Left cardiac atrium (tissue), 4 donors: ENCODE measurements at regions not wholly inside any gene's neighbourhood (a gene's known extent, or its start where the extent isn't known, plus 50 kb on each side); places are given as distances from the start of the nearest gene placed in this dataset.
A peak's percentile ranks its signal among the peaks of the same experiment; 100 is the strongest.
"Not testable (repeated sequence)": the region's sequence is repeated elsewhere in the genome, so short reads cannot be mapped to it uniquely, and the experiment has no call there.

Source experiments
- ATAC-seq, 2 donors: fragments of 200-7000 bp; cut with Tn5 transposase; one replicate each; pipeline ENCODE4 v1.9.1; 2020; ENCODE audit warnings: mild to moderate bottlenecking in 2 of 2, moderate library complexity in 2 of 2
- DNase-seq: peaks from one replicate; pipeline ENCODE4 v3.0.0-alpha.2; 2020
- intact Hi-C, 2 donors: fragments of 100-400 bp; cut with DNase I; formaldehyde crosslinking; loops; one replicate each; pipeline versions ENCODE4 v1.14.1 to v1.15.1; 2022 to 2023
- donor health status: DM: no; HTN: yes; CAD: no.
- donor health status: DM: no; HTN: yes; CAD: no; lungs with severe emphysema.
- donor health status: DM: yes; HTN: yes; CAD: no.
- donor health status: Dilated cardiomyopathy.

- intact Hi-C loops, result no loop called here
- DNase-seq (no peak), ATAC-seq (no peak)
These were observed 290.7 kb upstream of the CTNNB1 start for GRCh38 chr3:40908612-40909011.

DNA sequence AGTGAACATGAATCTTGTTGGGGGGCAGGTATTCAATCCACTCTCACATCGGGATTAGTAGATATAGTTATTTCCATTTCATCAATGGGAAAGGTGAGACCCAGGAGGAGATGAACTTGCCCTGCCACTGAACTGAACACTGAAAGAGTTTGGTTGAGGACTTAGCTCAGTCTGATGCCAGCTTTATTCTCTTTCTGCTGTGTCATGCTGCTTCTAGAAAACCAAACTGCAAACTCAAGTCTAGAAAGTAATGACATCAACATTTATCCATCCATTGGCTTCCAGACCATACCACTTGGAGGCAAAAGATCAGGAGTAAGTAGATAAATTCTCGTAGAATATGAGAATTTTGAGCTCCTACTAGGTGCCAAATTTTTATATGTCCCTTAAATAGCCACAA, 288.0 kb upstream of the CTNNB1 start:
- no peak for ATAC-seq
- intact Hi-C loops, result no loop called here
- DNase-seq, result no peak

DNA sequence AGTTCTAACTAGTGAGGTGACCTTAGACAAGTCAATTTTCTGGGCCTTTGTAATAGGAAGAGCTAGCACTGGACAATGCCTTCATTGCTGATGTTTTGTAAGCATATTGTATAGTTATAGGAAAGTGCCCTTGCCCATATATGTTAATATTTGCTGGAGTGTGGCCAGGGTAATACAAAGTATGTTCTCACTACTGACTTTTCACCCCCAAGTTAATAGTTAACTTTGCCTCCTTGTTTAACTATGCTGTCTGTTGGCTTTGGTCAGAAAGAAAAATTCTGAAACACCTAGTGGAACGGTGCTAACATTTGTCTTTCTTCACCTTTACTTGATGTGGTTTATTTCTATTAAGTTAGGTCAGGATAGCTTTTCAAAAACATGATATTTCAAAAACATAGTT, 287.4 kb upstream of the CTNNB1 start:
- no peak for ATAC-seq
- intact Hi-C loops, result no loop called here

GRCh38 chr3:40912461-40912860, 286.8 kb upstream of the CTNNB1 start:
- no peak for ATAC-seq
- intact Hi-C loops, result no loop called here

More for the DNA sequence above, 287.4 kb upstream of the CTNNB1 start:
- DNase-seq, result no peak

GRCh38 chr3:40913192-40913591, 286.1 kb upstream of the CTNNB1 start:
- intact Hi-C loops, result no loop called here
- no peak for DNase-seq
- ATAC-seq, result no peak

More at GRCh38 chr3:40912461-40912860, 286.8 kb upstream of the CTNNB1 start:
- DNase-seq, result no peak

DNA sequence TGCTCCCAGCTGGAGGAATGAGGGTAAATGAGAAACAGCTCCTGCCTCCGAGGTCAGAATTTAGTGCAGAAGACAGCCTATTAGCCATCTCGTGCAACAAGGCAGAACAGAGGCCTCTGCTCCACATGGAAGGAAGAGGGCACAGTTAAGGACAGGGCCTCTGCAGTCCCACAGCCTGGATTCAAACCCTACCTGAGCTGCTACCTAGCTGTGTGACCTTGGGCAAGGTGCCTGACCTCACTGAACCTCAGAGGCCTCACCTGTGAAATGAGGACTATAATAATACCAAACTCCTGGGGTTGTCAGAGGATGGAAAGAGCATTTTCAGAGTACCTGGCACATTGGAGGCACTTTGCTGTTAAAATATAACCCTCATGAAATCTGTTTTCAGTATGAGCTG, 285.7 kb upstream of the CTNNB1 start:
- intact Hi-C loops, result no loop called here
- DNase-seq, result no peak

GRCh38 chr3:40914475-40914874, 284.8 kb upstream of the CTNNB1 start:
- ATAC-seq (no peak), DNase-seq (no peak)
- intact Hi-C loops, result no loop called here

More for the DNA sequence above, 285.7 kb upstream of the CTNNB1 start:
- ATAC-seq, result no peak

DNA sequence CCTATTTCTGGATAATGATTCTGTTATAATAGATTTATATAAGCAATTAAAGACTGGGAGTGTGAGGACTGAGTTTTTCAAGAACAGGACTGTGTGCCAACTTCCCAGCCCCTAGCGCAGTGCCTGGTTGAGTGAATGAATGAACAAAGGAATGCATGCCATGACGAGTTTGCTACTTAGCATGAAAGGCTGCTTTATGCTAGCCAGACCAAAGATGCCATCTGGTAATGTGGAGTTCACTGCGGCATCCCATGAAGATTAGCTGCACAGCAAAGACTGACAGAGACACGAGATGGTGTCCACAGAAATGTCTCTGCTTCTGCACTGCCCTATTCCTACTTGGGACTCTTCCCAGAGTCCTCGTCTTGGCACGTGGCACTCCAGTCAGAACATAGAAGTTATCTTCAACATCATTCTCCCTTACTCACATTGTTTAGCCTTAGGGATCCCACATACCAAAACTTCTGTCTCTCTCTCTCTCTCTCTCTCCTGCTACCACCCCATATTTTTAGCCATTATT, 283.9 kb upstream of the CTNNB1 start:
- ATAC-seq (no peak), DNase-seq (no peak)
- intact Hi-C loops, result no loop called here

- ATAC-seq (no peak), DNase-seq (no peak)
- intact Hi-C loops, result no loop called here
These were observed 279.3 kb upstream of the CTNNB1 start for GRCh38 chr3:40920041-40920440.

DNA sequence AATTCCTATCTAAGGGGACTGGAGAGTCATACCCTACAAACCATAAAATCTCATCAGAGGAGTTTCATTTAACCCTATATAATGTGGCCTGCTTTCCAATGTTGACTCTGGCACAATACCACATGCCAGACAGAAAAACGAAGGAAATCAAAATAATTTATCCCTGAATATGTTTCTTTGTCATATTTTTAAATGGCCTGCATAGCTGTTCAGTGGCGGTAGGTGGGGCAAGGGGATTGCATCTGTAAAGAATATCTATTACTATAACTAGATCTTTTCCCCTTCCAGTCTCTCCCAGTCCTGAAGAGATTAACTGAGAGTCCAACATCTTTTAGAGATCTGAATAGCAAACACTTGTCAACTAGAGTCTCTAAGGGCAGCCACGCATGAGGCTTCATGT, 278.1 kb upstream of the CTNNB1 start:
- DNase-seq (no peak), ATAC-seq (no peak)
- intact Hi-C loops, result no loop called here

- intact Hi-C loops, result no loop called here
- ATAC-seq (no peak), DNase-seq (no peak)
These were observed 276.2 kb upstream of the CTNNB1 start for GRCh38 chr3:40923143-40923542.

GRCh38 chr3:40923651-40924050, 275.7 kb upstream of the CTNNB1 start:
- intact Hi-C loops, result no loop called here
- ATAC-seq (no peak), DNase-seq (no peak)

DNA sequence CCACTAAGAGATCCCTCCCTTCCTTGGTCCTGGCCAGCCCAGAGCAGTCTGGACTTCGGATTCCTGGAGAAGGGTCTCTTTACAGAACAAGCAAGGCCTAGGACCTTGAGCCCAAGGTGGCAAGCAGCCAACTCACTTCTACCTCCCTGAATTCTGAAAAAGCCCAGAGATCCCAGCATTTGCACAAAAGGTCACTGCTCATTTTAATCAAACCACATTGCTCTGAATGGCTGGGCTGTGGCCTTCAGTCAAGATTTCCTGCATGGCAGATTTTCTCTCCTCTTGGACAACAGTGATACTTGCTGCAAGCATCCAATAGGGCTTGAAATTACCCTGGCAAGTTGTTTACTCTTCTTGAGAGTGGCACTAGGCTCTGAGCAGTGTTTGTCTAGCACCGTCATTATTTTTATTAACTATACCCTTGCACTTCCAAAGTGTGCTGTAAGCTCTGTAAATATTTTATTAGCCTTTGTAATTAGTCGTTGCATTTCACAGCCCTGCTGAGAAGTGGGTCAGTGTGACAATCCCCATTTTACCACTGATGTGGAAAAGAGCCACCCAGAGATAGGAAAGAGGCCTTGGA, 274.7 kb upstream of the CTNNB1 start:
- intact Hi-C loops, result no loop called here
- DNase-seq, result no peak
- no peak for ATAC-seq

- ATAC-seq, result no peak
- no peak for DNase-seq
- intact Hi-C loops, result no loop called here
These were observed 274.1 kb upstream of the CTNNB1 start for GRCh38 chr3:40925231-40925630.

- no peak for ATAC-seq
- intact Hi-C loops, result no loop called here
- no peak for DNase-seq
These were observed 269.2 kb upstream of the CTNNB1 start for GRCh38 chr3:40930131-40930538.

DNA sequence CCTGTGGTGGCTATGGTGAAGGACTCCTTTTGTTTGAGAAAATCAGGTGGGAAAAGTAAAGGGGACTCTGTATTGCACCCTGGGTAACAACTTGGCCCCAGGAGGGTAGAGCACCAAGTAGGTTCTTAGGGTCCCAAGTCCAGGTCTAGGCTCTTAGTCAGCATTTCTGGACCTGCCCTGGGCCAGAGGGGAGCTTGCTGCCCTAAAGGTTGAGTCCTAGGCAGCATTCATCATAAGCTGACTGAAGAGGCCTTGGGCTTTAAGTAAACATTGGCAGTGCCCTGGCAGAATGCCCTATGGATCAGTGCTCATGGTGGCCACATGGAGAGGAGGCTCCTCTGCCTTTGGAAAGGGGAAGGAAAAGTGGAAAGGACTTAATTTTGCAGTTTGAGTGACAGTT, 268.5 kb upstream of the CTNNB1 start:
- intact Hi-C loops, result no loop called here
- DNase-seq (no peak), ATAC-seq (no peak)

- ATAC-seq (no peak), DNase-seq (no peak)
- intact Hi-C loops, result no loop called here
These were observed 260.7 kb upstream of the CTNNB1 start for GRCh38 chr3:40938591-40938990.

DNA sequence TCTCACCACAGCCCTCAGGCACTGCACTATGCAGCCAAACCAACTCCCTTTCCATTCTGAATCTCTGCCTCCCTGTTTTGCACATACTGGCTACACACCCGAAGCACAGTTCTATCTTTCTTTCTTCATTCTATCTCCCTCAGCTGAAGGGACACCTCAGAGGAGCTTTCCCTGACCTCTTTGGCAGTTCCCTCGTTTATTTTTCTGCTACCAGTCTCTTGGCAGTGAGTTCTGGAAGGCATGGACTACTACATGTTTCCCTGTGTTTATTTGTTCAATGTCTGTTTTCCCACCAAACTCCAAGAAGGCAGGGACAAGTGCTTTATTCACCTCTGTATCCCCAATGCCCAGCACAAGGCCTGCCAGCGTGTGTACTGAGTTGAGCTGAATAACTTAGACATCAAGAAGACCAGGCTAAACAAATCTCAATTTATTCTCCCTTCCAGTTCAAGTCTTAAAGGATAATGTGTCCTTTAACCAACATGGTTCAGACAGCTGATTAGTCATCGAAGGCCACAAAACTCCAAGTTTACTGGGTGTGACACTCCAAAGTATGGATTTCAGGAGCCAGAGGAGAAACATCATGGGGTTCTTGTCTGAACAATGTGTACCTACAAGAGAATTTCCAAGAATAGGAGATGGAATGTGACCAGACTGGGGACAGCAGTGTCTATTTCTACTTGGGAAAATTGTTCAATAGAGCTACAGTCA, 260.1 kb upstream of the CTNNB1 start:
- intact Hi-C loops, result no loop called here
- DNase-seq (no peak), ATAC-seq (peak in 1 of 2 donors; percentile 62)

DNA sequence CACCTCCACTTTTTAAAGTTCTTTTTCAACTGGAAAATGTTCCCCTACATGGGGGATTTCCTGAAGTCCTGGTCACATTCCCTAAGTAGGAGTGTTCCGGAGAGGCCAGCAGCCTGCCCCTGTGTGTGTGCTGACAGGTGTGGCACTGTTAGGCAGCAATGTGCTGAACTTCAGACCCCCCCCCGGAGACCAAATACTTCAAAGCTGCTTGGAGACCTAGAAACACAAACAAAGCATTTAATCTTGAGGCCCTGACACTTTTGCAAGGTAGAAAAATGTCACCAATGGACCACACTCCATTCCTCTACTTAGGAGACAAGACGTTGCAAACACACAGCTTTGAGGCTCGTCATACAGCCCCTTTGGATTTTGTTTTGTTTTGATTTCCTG, 259.6 kb upstream of the CTNNB1 start:
- ATAC-seq, result peak in 1 of 2 donors; percentile 22
- intact Hi-C loops, result no loop called here
- peak; percentile 25 for DNase-seq

DNA sequence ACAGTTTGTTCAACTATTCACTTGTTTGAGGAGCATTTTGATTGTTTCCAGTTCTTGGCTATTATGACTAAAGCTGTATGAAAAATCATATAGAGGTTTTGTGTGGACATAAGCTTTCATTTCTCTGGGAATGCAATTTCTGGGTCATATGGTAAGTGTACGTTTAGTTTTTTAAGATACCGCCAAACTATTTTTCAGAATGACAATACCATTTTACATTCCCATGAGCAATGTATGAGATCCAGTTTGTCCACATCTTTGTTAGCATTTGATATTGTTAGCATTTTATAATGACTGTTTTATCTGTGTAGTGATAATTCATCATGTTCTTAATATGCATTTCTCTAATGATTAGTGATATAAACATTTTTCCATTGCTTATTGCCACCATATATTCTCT, 258.7 kb upstream of the CTNNB1 start:
- ATAC-seq, result no peak
- no peak for DNase-seq
- intact Hi-C loops, result no loop called here

- ATAC-seq, intact Hi-C loops, DNase-seq: not testable (repeated sequence)
These were observed 252.3 kb upstream of the CTNNB1 start for GRCh38 chr3:40947022-40947421.
